ENCODE measurements at regions not wholly inside any gene's neighbourhood (a gene's known extent, or its start where the extent isn't known, plus 50 kb on each side); places are given as distances from the start of the nearest gene placed in this dataset.

GRCh38 chr15:70378126-70379031 lies 280.7 kb upstream of the TLE3 start:
- TF ChIP-seq, protein P1, sequence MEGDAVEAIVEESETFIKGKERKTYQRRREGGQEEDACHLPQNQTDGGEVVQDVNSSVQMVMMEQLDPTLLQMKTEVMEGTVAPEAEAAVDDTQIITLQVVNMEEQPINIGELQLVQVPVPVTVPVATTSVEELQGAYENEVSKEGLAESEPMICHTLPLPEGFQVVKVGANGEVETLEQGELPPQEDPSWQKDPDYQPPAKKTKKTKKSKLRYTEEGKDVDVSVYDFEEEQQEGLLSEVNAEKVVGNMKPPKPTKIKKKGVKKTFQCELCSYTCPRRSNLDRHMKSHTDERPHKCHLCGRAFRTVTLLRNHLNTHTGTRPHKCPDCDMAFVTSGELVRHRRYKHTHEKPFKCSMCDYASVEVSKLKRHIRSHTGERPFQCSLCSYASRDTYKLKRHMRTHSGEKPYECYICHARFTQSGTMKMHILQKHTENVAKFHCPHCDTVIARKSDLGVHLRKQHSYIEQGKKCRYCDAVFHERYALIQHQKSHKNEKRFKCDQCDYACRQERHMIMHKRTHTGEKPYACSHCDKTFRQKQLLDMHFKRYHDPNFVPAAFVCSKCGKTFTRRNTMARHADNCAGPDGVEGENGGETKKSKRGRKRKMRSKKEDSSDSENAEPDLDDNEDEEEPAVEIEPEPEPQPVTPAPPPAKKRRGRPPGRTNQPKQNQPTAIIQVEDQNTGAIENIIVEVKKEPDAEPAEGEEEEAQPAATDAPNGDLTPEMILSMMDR (IDR thresholded peaks at IDR 0.05): no peak
- TF ChIP-seq POLR2A (IDR thresholded peaks at IDR 0.05): no peak

Measured in heart left ventricle (tissue), 13 donors.